Posterior vena cava (tissue), 2 donors: ENCODE measurements at regions not wholly inside any gene's neighbourhood (a gene's known extent, or its start where the extent isn't known, plus 50 kb on each side); places are given as distances from the start of the nearest gene placed in this dataset.
"Not testable (repeated sequence)": the region's sequence is repeated elsewhere in the genome, so short reads cannot be mapped to it uniquely, and the experiment has no call there.

ENCODE experiments used
- DNase-seq: peaks from one replicate; pipeline ENCODE4 v3.0.0-alpha.2; 2020; ENCODE audit warnings: low spot score
- intact Hi-C, 2 donors: fragments of 100-400 bp; cut with DNase I; formaldehyde crosslinking; loops; one replicate each; pipeline versions ENCODE4 v1.14.1 to v1.14.2; 2022 to 2023
- donor health status: DM: yes; HTN: yes; CAD: no.
- donor health status: DM: yes; HTN: yes; CAD: no.

GRCh38 chr14:53764846-53765245 is 191.8 kb downstream of the BMP4 start:
- intact Hi-C loops, result no loop called here
- no peak for DNase-seq

GRCh38 chr14:53758141-53758540 is 198.5 kb downstream of the BMP4 start:
- intact Hi-C loops, result no loop called here
- DNase-seq, result no peak

- DNase-seq, result no peak
- intact Hi-C loops, result no loop called here
These were observed 198.9 kb downstream of the BMP4 start for GRCh38 chr14:53757732-53758131.

- DNase-seq, result no peak
- intact Hi-C loops, result loop anchor here in 1 of 2 donors (5.0 kb wide), 1 partner anchor 1149 kb away; no protein-coding TSS in a partner anchor
These were observed 205.0 kb downstream of the BMP4 start for GRCh38 chr14:53751650-53752049.

- intact Hi-C loops, result no loop called here
- DNase-seq, result no peak
These were observed 207.9 kb downstream of the BMP4 start for GRCh38 chr14:53748691-53749090.

- intact Hi-C loops, result no loop called here
These were observed 211.8 kb downstream of the BMP4 start for GRCh38 chr14:53744857-53745256.

GRCh38 chr14:53743371-53743770 is 213.3 kb downstream of the BMP4 start:
- no peak for DNase-seq
- intact Hi-C loops, result no loop called here

More at GRCh38 chr14:53744857-53745256, 211.8 kb downstream of the BMP4 start:
- no peak for DNase-seq

GRCh38 chr14:53742233-53742620 is 214.4 kb downstream of the BMP4 start:
- DNase-seq, result no peak
- intact Hi-C loops, result no loop called here

- no peak for DNase-seq
- intact Hi-C loops, result no loop called here
These were observed 215.0 kb downstream of the BMP4 start for GRCh38 chr14:53741479-53742232.

GRCh38 chr14:53740570-53740969 is 216.1 kb downstream of the BMP4 start:
- intact Hi-C loops, result no loop called here
- no peak for DNase-seq

- intact Hi-C loops, result no loop called here
- no peak for DNase-seq
These were observed 220.7 kb downstream of the BMP4 start for GRCh38 chr14:53735916-53736315.

- intact Hi-C loops, result no loop called here
- no peak for DNase-seq
These were observed 233.4 kb downstream of the BMP4 start for GRCh38 chr14:53723221-53723620.

- intact Hi-C loops, result no loop called here
- DNase-seq, result no peak
These were observed 237.1 kb downstream of the BMP4 start for GRCh38 chr14:53719536-53719935.

- intact Hi-C loops, result no loop called here
These were observed 240.0 kb downstream of the BMP4 start for GRCh38 chr14:53716578-53716977.

GRCh38 chr14:53715193-53715721 is 241.4 kb downstream of the BMP4 start:
- no peak for DNase-seq
- intact Hi-C loops, result no loop called here

More at GRCh38 chr14:53716578-53716977, 240.0 kb downstream of the BMP4 start:
- DNase-seq, result no peak

GRCh38 chr14:53714495-53715192 is 242.0 kb downstream of the BMP4 start:
- intact Hi-C loops, result no loop called here
- no peak for DNase-seq

- DNase-seq, intact Hi-C loops: not testable (repeated sequence)
These were observed 243.7 kb downstream of the BMP4 start for GRCh38 chr14:53712901-53713300.

- intact Hi-C loops, result no loop called here
- no peak for DNase-seq
These were observed 245.4 kb downstream of the BMP4 start for GRCh38 chr14:53711205-53711604.

- intact Hi-C loops, result no loop called here
- no peak for DNase-seq
These were observed 246.0 kb downstream of the BMP4 start for GRCh38 chr14:53710615-53711014.

- intact Hi-C loops, result no loop called here
- no peak for DNase-seq
These were observed 247.2 kb downstream of the BMP4 start for GRCh38 chr14:53709381-53709780.

- intact Hi-C loops, result no loop called here
- no peak for DNase-seq
These were observed 253.2 kb downstream of the BMP4 start for GRCh38 chr14:53703457-53703856.
